ENCODE measurements at regions not wholly inside any gene's neighbourhood (a gene's known extent, or its start where the extent isn't known, plus 50 kb on each side); places are given as distances from the start of the nearest gene placed in this dataset.
A peak's percentile ranks its signal among the peaks of the same experiment; 100 is the strongest.

DNA sequence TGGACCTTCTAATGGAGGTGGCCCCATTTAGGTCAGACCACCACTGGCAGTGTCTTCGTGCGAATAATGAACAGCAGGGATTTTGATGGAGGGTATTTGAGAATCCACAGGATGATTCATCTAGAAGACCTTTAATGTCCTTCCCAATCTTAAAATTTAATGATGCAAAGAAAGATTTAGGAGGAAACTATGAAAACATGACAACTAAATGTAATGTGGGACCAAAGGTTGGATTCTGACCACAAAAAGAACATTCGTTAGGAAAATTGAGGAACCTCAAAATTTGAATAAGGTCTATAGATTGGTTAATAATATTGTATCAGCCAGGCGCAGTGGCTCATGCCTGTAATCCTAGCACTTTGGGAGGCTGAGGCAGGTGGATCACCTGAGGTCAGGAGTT is 78.2 kb upstream of the TMPO start:
- DNase-seq (ENCODE audit: low spot score), result no peak

DNA sequence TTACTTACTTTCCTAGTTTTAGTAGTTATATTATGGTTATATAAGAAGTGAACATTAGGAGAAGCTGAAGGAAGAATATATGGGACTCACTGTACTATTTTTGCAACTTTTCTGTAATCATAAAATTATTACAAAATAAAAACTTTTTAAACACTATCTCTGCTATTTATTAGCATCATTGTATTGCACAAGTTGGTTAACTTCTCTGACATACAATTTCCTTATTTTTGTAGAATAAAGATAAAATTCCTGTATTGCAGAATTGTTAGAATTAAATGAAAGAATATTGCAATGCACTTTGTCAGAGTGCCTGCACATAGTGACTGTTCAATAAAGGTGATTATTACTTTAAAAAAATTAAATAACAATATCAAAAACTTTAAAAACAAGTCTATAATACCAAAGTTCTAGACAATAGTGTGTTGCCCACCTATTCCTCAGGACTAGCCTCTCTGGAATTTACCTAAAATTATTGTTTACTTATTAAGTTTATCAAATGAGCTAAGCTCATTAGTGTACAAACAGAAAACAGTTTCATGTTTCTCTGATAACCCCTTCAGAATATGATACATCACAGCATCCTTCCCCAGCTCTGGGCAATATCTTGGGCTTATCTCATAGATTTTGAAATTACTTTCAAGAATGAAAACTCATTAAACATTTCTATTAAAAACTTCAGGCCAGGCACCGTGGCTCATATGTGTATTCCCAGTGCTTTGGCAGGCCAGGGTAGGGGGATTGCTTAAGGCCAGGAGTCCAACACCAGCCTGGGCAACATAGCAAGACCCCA is 77.4 kb upstream of the TMPO start:
- no peak for DNase-seq (ENCODE audit: low spot score)

DNA sequence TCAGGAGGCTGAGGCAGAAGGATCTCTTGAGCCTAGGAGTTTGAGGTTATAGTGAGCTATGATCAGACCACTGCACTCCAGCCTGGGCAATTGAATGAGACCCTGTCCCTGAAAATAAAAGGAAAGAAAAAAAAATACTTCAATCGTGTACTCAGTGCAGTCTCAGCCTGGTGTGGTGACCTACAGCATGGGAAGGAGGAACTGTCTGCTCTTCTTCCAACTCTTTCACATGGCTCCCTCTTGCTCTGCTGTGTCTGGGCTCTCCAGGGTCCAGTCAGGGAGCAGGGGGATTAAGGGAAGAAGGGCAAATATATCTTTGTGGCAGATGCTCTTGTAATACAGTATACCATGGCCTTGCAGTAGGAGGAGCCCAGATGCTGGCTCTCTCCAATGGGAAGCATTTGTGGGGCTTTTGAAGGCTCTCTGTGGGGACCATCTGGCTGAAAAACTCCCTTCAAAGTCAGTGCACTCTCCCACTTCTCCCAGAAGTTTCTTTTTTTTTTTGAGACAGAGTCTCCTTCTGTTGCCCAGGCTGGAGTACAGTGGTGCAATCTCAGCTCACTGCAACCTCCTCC is 76.6 kb upstream of the TMPO start:
- DNase-seq (ENCODE audit: low spot score), result no peak

DNA sequence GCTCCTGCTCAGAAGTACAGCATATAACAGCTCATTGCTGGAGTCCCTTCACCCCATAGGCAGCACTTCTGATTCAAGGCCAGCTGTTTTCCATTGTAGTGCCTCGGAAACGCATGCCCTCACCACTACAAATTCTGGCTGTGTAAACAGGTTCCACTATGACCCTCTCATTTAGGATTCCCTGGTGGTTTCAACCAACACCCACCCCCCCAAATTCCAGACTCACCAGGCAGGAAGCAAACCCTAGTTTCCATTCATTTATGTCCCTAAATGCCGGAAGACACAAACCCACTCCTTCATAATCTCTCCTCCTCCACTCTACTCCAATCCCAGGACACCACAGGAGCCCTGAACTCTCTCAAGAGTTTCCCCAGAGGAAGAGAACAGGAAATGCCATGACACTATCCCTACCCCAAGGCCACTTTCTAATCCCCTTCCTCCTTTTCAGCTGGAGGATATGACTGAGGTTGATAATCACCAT is 75.9 kb upstream of the TMPO start:
- DNase-seq (ENCODE audit: low spot score), result no peak

DNA sequence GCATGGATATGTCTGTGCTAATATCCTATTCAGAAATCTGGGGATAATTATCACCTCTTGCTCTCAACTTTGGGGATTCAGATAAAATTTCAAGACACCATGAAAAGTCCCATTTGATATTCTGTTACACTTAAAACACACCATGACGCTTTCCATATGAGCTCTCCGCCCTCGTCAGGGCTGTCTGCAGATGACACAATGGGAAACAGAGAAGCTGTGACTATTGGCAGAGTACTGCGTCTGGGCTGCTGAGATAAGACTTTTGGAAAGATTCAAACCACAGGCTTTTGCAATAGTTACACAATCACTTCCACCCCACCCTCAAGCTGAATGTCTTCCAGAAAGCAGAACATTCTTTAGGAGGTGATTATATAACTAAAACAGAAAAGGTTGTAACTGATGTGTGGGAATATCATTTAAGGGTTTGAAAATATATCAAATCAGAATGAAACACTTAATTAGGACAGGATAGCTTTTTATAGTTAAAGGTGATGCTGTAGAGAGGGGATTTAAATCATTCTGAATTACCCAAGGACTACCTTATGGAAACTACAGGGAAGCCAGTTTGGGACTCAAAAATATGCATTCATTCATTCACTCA is 75.3 kb upstream of the TMPO start:
- peak; percentile 77 for DNase-seq (ENCODE audit: low spot score)

DNA sequence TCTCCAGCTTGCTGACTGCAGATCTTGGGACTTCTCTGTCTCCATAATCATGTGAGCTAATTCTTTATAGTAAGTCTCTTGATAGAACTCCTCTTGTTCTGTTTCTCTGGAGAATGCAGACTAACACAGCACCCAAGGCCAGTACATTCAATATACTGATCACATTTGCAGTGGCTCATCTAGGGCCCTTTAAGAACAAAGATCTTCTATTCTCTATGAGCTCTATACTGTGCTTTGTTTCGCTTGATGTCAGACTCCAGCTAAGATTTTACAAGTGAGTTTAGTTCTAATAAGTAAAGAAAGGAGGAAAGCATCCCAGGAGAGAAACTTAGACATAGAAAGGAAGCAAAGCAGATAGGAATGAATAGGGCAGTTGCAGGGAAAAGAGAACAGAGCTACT is 69.3 kb upstream of the TMPO start:
- no peak for DNase-seq (ENCODE audit: low spot score)

DNA sequence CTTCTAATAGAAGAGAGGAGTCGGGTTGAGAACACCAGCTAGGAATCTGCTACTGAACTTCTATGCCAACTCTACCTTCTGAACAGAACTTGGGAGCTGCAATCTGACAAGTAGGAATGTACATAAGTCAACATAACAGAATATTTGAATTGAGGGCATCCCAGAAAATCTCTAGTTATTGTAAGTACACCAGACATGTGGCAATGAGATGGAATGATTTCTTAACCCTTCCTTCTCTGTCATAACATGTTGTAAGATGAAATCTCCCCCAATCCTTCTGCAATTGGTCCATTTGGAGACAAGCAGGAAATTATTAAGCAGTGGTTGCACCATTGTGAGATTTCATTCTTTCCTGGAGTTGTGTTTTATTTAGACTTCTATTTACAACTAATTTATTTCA is 68.7 kb upstream of the TMPO start:
- DNase-seq (ENCODE audit: low spot score), result no peak

DNA sequence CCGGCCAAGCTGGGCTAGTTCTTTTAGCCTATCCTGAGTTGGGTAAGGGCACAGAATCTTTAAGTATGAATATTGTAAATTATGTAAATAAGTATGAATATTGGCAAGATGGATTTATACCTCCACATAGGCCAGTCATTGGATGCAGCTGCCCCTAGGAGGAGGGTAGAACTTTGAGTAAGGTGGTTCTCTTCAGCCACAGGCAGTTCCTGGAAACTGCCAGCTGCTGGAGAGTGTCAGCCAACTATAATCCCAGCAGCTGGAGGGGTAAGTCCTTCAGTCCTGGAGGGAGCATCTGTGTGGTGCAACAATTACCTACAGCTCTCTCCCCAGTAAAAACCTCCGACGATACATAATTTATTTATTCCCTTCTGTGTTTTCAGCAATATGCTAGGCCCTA is 65.8 kb upstream of the TMPO start:
- no peak for DNase-seq (ENCODE audit: low spot score)

DNA sequence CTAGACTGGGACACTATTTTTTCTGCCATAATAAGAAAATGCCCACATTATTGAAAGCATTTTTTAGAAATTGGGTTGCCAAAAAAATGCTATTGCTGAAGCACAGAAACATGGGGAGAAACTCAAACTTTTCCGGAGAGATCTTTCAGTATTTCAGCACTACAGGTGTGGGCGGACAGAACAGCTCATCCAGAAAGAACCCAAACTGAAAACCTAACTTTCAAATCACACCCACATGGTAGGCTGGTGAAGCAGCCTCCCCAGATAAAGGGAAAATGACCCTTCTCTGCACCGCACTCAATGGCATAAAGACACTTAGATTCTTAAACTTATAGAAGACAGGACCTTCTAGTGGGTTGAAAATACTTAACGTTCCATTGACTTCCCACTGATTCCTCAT is 62.3 kb upstream of the TMPO start:
- DNase-seq (ENCODE audit: low spot score), result no peak

DNA sequence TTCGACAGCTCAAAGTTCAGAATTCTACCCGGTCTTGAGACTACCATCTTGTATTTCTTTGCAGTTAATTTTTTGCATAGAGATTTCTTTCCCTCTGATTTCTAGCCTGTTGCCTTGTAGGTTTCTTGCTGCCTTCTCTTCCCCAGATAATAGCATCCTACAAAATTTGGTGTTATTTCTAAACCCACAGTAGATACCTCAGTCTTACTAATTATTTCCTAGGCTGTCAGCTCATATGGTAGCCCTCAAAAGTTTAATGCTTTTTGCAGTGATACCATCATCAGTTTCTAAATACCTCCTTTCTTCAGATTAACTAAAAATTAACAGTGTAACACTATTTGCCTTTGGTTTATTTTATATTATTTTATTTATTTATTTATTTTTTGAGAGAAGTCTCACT is 61.9 kb upstream of the TMPO start:
- DNase-seq (ENCODE audit: low spot score), result no peak

DNA sequence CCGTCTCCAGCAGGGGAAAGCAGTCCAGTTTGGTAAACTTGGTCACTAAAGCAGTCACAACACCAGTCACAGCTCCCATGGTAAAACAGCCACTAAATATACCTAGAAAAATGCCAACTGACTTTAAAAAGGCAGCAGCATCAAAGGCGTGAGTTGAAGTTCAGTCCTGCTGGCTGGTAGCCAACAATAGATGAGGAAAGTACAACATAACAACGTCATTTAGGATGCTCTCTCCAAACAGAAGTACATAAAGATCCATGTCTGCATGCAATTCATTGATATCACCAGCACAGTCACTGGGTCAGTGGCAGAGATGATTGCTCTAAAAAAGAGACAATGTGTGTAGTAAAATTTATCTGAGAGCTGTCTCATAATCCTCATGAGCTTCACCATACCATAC is 59.3 kb upstream of the TMPO start:
- no peak for DNase-seq (ENCODE audit: low spot score)

DNA sequence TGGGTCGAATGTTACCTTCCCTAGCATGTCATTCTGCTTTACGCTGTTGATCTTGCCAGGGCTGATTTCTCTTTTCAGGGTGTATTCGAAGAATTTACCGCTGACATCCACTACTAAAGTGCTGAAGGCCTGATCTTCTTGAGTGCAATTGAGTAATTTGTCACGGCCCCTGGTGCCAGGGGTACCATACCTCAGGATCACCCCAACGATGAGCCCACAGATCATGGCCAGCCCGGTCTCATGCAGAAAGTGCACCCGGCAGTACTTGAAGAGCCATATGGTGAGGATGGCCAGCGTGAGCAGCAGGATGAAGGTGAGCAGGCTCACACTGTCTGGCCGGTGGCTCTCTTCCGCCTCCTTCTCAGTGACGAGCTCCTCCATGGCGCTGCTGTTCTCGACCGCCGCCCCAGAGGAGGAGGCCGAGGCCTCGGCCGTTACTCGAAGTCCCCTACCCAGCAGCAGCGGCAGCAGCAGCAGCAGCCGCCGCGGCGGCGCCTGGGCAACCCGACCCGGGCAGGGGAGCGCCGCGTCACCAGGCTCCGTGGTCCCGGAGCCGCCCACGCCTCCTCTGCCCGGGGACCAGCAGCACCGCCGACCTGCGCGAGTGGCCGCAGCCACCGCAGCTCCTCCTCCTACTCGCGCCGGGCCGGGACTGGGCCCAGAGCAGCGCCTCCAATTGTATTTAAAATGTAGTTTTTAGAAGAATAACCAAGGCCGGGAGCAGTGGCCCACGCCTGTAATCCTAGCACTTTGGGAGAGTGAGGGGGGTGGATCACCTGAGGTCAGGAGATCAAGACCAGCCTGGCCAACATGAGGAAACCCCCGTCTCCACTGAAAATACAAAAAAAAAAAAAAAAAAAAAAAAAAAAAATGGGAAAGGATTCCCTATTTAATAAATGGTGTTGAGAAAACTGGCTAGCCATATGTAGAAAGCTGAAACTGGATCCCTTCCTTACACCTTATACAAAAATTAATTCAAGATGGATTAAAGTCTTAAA is 58.5 kb upstream of the TMPO start:
- DNase-seq (ENCODE audit: low spot score), result no peak

DNA sequence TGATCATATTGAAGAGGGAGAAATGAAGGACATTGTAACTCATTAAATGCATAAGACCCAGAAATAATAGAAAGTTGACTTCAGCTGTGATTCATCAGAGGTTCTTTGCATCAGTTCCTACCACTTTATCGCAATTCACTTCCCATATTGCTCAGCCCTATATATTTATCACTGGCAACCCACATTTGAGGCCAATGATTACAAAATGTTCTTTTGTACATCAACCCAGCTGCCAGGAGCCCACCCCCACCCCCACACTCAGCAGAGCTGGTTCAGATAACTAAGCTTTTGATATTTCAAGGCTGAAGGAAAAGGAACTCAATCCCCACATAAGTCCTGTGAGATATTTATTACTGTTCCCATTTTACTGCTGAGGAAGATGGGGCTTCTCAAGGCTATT is 51.2 kb upstream of the TMPO start:
- DNase-seq (ENCODE audit: low spot score), result no peak

DNA sequence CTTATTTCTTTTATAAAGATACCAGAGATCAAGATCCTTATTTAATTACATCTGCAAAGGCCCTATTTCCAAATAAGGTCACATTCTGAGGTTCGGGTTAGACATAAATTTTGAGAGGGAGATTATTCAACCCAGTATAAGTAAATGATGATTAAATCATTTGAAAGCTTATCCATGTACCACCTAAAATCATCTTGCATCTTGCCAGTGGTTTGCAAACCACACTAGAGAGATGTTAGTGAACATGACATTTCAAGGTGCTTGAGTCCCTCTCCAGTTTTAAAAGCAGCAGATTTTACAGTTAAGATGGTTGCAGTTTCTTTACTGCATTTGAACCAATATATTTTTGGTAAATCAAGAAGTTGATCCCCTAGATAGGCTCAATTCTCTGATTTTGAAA is 49.9 kb upstream of the TMPO start:
- DNase-seq (ENCODE audit: low spot score), result no peak
